Tibial artery (tissue), 4 donors: ENCODE measurements at regions not wholly inside any gene's neighbourhood (a gene's known extent, or its start where the extent isn't known, plus 50 kb on each side); places are given as distances from the start of the nearest gene placed in this dataset.

Source experiments
- DNase-seq, 2 donors: peaks; one replicate each; pipeline ENCODE4 v3.0.0-alpha.2; 2019
- H3K27ac ChIP-seq, 2 donors: fragments of 200-600 bp; sonication (generic) in 1 of 2; 1 replicate in 1 of 2; 2 replicates in 1 of 2; pipeline ENCODE4 v1.5.1; 2018 to 2019; ENCODE audit warnings: mild to moderate bottlenecking in 1 of 2
- H3K27me3 ChIP-seq, 2 donors: fragments of 200-600 bp; sonication (generic) in 1 of 2; one replicate each; pipeline versions ENCODE4 v1.5.1 to v1.6.0; 2016 to 2019
- H3K36me3 ChIP-seq, 3 donors: fragments of 200-600 bp; sonication (generic) in 2 of 3; one replicate each; pipeline ENCODE4 v1.5.1; 2016 to 2019; ENCODE audit warnings: mild to moderate bottlenecking in 2 of 3
- H3K4me1 ChIP-seq, 4 donors: fragments of 200-600 bp; sonication (generic) in 2 of 4; 1 replicate in 3 of 4; 2 replicates in 1 of 4; pipeline ENCODE4 v1.5.1; 2016 to 2019
- H3K4me3 ChIP-seq, 2 donors: fragments of 200-600 bp; sonication (generic) in 1 of 2; 1 replicate in 1 of 2; 2 replicates in 1 of 2; pipeline ENCODE4 v1.5.1; 2018 to 2019; ENCODE audit warnings: mild to moderate bottlenecking in 2 of 2
- H3K9me3 ChIP-seq, 3 donors: fragments of 200-600 bp; sonication (generic) in 1 of 3; one replicate each; pipeline ENCODE4 v1.5.1; 2016 to 2019
- intact Hi-C: fragments of 100-400 bp; cut with DNase I; formaldehyde crosslinking; loops from one replicate; pipeline ENCODE4 v1.15.0; 2023; ENCODE audit warnings: low total_unique reads
- TF ChIP-seq, protein P1 (sequence below), 2 experiments: fragments of 200-600 bp in 1 of 2; fragments of 450-650 bp in 1 of 2; IDR thresholded peaks; one replicate each; pipeline ENCODE4 v1.5.1; 2017 to 2019; ENCODE audit warnings: antibody characterized with exemption in 2 of 2, mild to moderate bottlenecking in 1 of 2, moderate library complexity in 1 of 2

DNA sequence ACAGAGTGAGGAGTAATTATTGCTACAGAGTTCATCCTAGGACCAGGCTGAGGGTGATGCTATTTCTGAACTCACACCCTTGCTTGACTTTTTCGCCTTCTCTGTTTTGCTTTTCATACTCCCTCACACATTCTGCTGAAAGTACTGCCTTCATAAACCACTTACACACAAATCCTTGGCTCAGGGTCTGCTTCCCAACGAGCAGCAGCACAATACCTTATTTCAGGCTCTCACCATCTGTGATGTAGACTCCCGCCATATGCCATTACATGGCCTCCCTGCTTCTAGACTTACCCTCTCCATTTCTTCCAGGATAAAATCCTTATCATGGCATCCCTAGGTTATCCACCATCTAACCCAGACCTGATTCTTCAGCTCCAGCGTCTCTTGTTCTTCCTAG is 321.3 kb upstream of the SPTLC3 start:
- H3K4me3 ChIP-seq = no peak overlapping the region
- intact Hi-C loops = no loop called here
- TF ChIP-seq, protein P1, sequence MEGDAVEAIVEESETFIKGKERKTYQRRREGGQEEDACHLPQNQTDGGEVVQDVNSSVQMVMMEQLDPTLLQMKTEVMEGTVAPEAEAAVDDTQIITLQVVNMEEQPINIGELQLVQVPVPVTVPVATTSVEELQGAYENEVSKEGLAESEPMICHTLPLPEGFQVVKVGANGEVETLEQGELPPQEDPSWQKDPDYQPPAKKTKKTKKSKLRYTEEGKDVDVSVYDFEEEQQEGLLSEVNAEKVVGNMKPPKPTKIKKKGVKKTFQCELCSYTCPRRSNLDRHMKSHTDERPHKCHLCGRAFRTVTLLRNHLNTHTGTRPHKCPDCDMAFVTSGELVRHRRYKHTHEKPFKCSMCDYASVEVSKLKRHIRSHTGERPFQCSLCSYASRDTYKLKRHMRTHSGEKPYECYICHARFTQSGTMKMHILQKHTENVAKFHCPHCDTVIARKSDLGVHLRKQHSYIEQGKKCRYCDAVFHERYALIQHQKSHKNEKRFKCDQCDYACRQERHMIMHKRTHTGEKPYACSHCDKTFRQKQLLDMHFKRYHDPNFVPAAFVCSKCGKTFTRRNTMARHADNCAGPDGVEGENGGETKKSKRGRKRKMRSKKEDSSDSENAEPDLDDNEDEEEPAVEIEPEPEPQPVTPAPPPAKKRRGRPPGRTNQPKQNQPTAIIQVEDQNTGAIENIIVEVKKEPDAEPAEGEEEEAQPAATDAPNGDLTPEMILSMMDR (IDR thresholded peaks at IDR 0.05) = no peak
- H3K27me3 ChIP-seq = no peaks in the 10 kb centered on the region
- H3K4me1 ChIP-seq = no peaks in the 10 kb centered on the region
- H3K27ac ChIP-seq = no peak overlapping the region
- H3K9me3 ChIP-seq = no peaks in the 10 kb centered on the region
- no peak for DNase-seq
- H3K36me3 ChIP-seq = no peaks in the 10 kb centered on the region

DNA sequence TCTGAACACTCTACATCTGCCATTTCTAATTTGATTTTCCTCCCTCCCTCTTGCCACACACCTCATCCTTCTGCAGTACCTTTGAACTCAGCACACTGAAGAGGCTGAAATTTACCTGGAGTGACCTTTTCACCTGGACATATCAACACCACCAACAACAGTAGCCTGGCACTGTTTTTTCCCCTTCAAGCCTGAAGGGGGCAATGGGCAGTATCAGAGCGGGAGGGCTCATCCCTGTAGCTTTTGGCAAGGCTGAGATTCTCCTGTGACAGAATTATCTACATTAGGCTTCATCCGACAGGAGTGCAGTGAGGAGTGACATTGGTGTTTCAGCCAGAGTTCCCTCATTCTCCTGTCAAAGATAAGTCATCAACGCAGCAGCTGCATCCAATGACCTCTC is 312.8 kb upstream of the SPTLC3 start:
- intact Hi-C loops = no loop called here
- H3K36me3 ChIP-seq = no peaks in the 10 kb centered on the region
- TF ChIP-seq, protein P1 (IDR thresholded peaks at IDR 0.05) = no peak
- H3K9me3 ChIP-seq = no peaks in the 10 kb centered on the region
- no peak overlapping the region for H3K27ac ChIP-seq
- no peak overlapping the region for H3K4me3 ChIP-seq
- DNase-seq = no peak
- no peaks in the 10 kb centered on the region for H3K27me3 ChIP-seq
- no peaks in the 10 kb centered on the region for H3K4me1 ChIP-seq

DNA sequence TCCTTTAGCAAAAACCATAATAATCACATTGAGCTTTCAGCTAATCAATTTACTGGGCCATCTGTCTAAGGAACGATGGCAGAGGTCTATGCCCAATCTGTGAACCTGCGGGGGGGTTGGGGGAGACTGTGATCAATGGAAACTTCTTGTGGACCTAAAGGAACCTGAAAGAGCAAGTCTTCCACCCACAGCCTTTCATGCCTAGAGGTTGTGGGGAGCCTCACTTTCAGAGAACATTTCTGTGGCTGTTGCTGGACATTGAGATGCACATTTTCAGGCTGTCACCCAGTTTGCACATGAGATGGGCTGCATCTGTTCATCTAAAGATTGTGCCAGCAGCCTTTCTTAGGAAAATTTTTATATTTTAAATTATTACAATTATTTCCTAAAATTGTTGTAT is 310.0 kb upstream of the SPTLC3 start:
- Histone ChIP-seq H3K9me3 (no peaks in the 10 kb centered on the region), H3K27me3 (no peaks in the 10 kb centered on the region), H3K4me1 (no peaks in the 10 kb centered on the region), H3K4me3 (no peak overlapping the region), H3K27ac (no peak overlapping the region), H3K36me3 (no peaks in the 10 kb centered on the region)
- intact Hi-C loops = no loop called here
- no peak for DNase-seq
- TF ChIP-seq, protein P1 (IDR thresholded peaks at IDR 0.05) = no peak

DNA sequence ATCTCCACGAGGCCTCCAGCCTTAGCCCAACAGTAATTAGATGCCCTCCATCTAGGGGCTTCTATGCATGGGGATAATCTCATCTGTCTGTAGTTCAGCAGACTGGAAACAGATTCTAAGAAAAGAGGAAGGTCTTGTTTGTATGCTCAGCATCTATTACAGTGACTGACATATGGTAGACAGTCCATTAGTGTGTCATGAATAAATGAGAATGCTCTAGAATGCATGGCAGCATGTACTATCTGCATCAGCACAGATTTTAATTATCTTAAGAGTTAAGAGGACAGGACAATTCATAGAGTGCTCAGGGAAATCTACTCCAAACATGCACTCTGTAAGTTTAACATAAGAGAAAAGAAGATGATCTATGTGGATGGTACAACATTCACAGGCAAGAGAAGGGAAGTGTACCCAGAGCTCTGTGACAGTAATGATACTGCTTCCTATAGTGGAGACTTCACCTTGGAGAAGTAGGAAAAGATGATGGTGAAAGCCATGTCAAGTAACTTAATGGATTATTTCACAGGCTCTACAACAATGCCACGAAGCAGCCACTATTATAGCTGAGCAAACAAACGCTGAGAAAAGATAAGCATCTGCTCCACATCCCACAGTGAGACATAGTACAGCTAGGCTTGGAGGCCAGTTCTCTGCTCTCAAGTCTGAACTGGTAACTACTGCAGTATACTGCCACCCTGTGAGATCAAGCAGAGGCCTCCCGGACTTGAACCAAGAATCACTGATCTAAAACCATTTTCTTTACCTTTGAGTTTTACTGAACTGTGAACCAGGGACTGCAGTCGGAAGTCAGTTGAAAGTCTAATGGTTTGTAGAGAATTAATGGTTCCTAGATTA is 309.2 kb upstream of the SPTLC3 start:
- Histone ChIP-seq H3K27ac (no peak overlapping the region), H3K4me1 (no peaks in the 10 kb centered on the region), H3K9me3 (no peaks in the 10 kb centered on the region), H3K36me3 (no peaks in the 10 kb centered on the region), H3K27me3 (no peaks in the 10 kb centered on the region), H3K4me3 (no peak overlapping the region)
- DNase-seq = no peak
- intact Hi-C loops = no loop called here
- TF ChIP-seq, protein P1 (IDR thresholded peaks at IDR 0.05) = no peak

DNA sequence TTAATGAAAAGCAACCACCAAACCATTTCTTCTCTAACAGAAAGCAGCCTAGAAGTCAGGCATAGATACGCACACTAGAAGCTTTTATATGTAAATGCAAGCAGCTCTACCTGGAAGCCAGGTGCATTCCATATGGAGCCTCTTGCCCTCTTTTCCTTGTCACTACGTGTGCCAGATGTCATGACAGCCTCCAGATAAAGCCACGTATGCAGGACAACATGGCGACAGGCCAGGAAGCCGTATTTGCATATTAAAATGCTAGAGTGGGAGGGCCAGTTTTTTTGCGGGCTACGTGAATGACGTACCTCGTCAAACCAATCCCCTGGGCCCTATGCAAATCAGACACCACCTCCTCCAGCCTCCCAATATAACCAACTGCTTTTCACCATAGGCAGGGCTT is 308.1 kb upstream of the SPTLC3 start:
- Histone ChIP-seq H3K36me3 (no peaks in the 10 kb centered on the region), H3K4me3 (no peak overlapping the region), H3K27me3 (no peaks in the 10 kb centered on the region), H3K4me1 (no peaks in the 10 kb centered on the region), H3K9me3 (no peaks in the 10 kb centered on the region), H3K27ac (no peak overlapping the region)
- DNase-seq = no peak
- intact Hi-C loops = no loop called here
- TF ChIP-seq, protein P1 (IDR thresholded peaks at IDR 0.05) = no peak
